LNCaP clone FGC (cell line): ENCODE measurements at regions not wholly inside any gene's neighbourhood (a gene's known extent, or its start where the extent isn't known, plus 50 kb on each side); places are given as distances from the start of the nearest gene placed in this dataset.
"Not testable (repeated sequence)": the region's sequence is repeated elsewhere in the genome, so short reads cannot be mapped to it uniquely, and the experiment has no call there.

Source experiments
- DNase-seq: peaks from one replicate; pipeline ENCODE4 v3.0.0-alpha.2; 2011; ENCODE audit warnings: low read depth
- H3K4me3 ChIP-seq: 2 replicates; pipeline ENCODE4 v1.5.1; 2011; ENCODE audit warnings: mild to moderate bottlenecking, low read depth, low read length, control low read depth
- CTCF ChIP-seq: IDR thresholded peaks from 2 replicates; pipeline ENCODE4 v1.5.1; 2012; ENCODE audit warnings: mild to moderate bottlenecking; ENCODE audit not compliant: control insufficient read depth, insufficient read depth; ENCODE audit errors: extremely low read depth

DNA sequence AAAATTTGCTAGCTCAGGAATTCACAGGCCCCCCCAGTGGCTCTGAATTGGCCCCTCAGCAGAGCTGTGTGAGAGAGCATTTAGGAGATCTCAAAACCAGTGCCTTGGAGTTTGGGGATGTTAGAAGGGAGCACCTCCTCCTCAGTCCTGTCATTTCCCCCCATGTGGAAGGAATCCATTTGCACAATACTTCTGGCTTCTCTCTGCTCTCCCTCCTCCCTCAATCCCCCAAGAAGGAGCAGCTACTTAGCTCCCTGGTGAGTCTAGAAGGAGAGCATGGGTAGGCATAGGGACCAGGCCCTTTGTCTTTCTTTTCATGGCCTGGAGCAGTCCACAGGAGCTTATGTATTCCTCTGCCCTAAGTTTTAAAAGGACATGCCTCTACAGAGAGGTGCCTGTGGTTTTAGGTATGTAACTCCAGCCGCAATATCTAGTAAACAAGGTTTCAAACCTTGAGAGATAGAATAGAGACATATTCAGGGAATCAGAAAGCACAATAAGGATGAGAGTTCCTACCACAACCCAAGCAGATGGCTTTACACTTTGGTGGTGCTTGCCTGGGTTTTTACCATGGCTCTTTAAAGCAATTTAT lies 199.4 kb downstream of the FCRL5 start:
- no peak for TF ChIP-seq CTCF
- no peak overlapping the region for H3K4me3 ChIP-seq
- DNase-seq: no peak

- TF ChIP-seq CTCF: no peak
Measured at GRCh38 chr1:157352216-157352615, 200.1 kb downstream of the FCRL5 start.

DNA sequence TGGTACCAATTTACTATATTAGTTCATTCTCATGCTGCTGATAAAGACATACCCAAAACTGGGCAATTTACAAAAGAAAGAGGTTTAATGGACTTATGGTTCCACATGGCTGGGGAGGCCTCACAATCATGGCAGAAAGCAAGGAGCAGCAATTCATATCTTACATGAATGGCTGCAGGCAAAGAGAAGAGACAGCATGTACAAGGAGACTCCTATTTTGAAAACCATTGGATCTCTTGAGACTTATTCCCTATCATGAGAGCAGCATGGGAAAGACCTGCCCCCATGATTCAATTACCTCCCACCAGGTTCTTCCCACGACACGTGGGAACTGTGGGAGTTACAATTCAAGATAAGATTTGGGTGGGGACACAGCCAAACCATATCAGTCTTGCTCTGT lies 200.5 kb downstream of the FCRL5 start:
- not testable (repeated sequence) for DNase-seq, H3K4me3 ChIP-seq

More at GRCh38 chr1:157352216-157352615, 200.1 kb downstream of the FCRL5 start:
- DNase-seq: no peak
- no peak overlapping the region for H3K4me3 ChIP-seq

DNA sequence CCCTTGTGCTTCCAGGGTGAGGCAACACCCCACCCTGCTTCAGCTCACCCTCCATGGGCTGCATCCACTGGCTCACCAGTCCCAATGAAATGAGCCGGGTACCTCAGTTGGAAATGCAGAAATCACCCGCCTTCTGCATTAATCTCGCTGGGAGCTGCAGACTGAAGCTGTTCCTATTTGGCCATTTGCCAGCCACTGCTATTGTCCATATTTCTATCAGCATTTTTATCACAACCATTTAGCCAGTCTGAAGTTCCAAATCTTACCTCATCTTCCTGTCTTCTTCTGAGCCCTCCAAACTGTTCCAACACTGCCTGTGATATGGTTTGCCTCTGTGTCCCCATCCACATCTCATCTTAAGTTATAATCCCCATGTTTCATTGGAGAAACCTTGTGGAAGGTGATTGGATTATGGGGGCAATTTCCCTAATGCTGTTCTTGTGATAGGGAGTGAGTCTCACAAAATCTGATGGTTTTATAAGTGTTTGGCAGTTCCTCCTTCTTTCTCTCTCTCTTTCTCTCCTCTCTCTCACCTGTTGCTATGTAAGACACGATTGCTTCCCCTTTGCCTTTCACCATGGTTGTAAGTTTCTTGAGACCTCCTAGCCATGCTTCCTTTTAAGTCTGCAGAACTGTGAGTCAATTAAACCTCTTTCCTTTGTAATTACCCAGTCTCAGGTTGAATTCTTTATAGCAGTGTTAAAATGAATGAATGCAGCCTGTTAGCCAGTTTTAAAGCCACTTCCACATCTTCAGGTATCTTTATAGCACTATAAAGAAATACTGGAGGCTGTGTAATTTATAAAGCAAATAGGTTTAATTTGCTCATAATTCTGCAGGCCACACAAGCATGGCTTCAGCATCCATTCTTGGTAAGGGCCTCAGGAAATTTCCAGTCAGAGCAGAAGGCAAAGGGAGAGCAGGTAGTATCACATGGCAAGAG lies 203.5 kb downstream of the FCRL5 start:
- TF ChIP-seq CTCF: no peak
- H3K4me3 ChIP-seq: no peak overlapping the region
- DNase-seq: peak; percentile 11

- DNase-seq: no peak
- H3K4me3 ChIP-seq: no peak overlapping the region
- no peak for TF ChIP-seq CTCF
Measured at GRCh38 chr1:157347506-157347905, 204.8 kb downstream of the FCRL5 start.

- not testable (repeated sequence) for DNase-seq, H3K4me3 ChIP-seq
Measured at GRCh38 chr1:157337785-157338184, 199.6 kb upstream of the ETV3 start.

DNA sequence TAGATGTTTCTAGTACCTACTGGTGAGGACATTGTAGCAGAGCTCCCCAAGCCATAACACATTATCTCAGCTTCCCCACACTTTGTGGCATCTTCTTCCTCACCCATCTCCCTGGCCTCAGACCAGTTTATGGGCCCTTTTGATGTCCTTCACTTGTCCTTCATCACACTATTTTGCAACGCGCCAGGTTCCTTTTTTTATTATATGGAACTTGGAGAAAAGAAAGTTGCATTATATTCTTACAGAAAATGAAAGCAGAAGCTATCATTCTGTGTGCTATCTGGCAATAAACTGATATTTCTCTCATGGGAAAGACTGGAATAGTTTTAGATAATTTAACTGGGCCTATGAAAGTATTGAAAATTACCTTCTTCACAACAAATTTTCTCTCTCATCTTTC lies 196.9 kb upstream of the ETV3 start:
- H3K4me3 ChIP-seq: no peak overlapping the region
- no peak for TF ChIP-seq CTCF
- no peak for DNase-seq

GRCh38 chr1:157334041-157334440 lies 195.8 kb upstream of the ETV3 start:
- DNase-seq: no peak
- no peak overlapping the region for H3K4me3 ChIP-seq
- no peak for TF ChIP-seq CTCF

DNA sequence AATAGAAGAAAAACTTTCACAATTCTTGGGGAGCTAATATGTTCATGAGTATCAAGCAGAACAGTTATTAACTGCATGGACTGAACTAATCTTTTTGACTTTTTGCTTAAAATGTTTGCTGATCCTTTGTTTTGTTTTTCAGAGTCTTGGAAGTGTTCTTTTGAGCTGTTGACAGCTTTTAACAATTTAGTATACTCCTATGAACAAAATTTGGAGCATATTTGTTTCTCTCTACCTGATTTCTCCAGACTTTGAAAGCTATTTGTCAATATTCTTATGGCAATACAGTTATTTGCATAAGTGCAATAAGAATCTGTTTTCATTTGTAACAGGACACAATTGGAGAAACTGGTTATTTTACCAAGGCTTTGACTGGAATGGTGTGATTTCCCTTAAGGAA lies 192.0 kb upstream of the ETV3 start:
- H3K4me3 ChIP-seq, DNase-seq: not testable (repeated sequence)

DNA sequence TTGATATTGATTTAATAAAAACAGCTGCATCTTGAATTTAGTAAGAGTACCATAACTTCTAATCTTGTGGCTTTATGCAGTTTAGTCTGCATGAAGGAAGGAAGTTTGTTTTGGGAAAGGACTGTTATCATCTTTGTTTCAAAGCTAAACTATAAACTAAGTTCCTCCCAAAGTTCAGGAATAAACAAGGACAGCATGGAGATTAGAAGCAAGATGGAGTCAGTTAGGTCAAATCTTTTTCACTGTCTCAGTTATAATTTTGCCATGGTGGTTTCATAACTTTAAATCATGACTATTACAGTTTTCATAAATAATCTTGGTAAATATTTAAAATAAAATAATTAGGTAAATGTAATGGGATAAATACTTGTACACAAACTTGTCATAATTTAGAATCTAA lies 189.9 kb upstream of the ETV3 start:
- H3K4me3 ChIP-seq, DNase-seq: not testable (repeated sequence)
